IMR-90 (cell line): ENCODE measurements at regions not wholly inside any gene's neighbourhood (a gene's known extent, or its start where the extent isn't known, plus 50 kb on each side); places are given as distances from the start of the nearest gene placed in this dataset.

ENCODE experiments used
- ATAC-seq: fragments of 200-7000 bp; cut with Tn5 transposase; 2 replicates; pipeline ENCODE4 v1.9.1; 2020; ENCODE audit warnings: low read depth, mild to moderate bottlenecking, moderate library complexity
- BruUV-seq: library from RNA; stranded (reverse); fragments of 400-500 nt; replicated peaks from 2 replicates; lab custom pipeline; 2021; lab: Mats Ljungman, UMichigan
- CTCF ChIA-PET: fragments of 300-600 bp; formaldehyde crosslinking; extraction: SDS; loops from one replicate; lab custom pipeline; 2021; ENCODE audit warnings: antibody characterized with exemption; lab: Yijun Ruan, JAX
- POLR2A ChIA-PET: fragments of 300-600 bp; sonication (Branson Sonifier 250); formaldehyde crosslinking; loops from one replicate; lab custom pipeline; 2022; ENCODE audit warnings: antibody characterized with exemption; ENCODE audit not compliant: unreplicated experiment; lab: Charles Lee
- DNase-seq: peaks from one replicate; pipeline ENCODE4 v3.0.0; 2013
- H2AFZ ChIP-seq: replicated peaks from 2 replicates; pipeline ENCODE3; 2013; ENCODE audit warnings: low read length, mild to moderate bottlenecking; ENCODE audit not compliant: poor library complexity
- H2AK5ac ChIP-seq: 2 replicates; pipeline ENCODE4 v1.6.1; 2013; ENCODE audit warnings: low read depth, low read length, inconsistent platforms
- H2AK9ac ChIP-seq: replicated peaks from 2 replicates; pipeline ENCODE3; 2013; ENCODE audit warnings: mild to moderate bottlenecking, low read depth, low read length, moderate library complexity; ENCODE audit not compliant: poor library complexity
- H2BK120ac ChIP-seq: 2 replicates; pipeline ENCODE4 v1.6.1; 2013; ENCODE audit warnings: low read depth, low read length, inconsistent platforms
- H2BK15ac ChIP-seq: 3 replicates; pipeline ENCODE4 v1.6.1; 2013; ENCODE audit warnings: low read depth, low read length, inconsistent platforms
- H2BK20ac ChIP-seq: 2 replicates; pipeline ENCODE4 v1.6.1; 2013; ENCODE audit warnings: low read depth, mild to moderate bottlenecking, inconsistent platforms, low read length, moderate library complexity
- H2BK5ac ChIP-seq: 2 replicates; pipeline ENCODE4 v1.6.1; 2013; ENCODE audit warnings: mild to moderate bottlenecking, low read depth, low read length, inconsistent platforms; ENCODE audit not compliant: poor library complexity, severe bottlenecking
- H3K14ac ChIP-seq: replicated peaks from 2 replicates; pipeline ENCODE4 v1.6.1; 2013; ENCODE audit warnings: low read depth, low read length, inconsistent platforms
- H3K18ac ChIP-seq: 2 replicates; pipeline ENCODE4 v1.6.1; 2013; ENCODE audit warnings: low read depth, low read length, control low read depth
- H3K23ac ChIP-seq: 2 replicates; pipeline ENCODE4 v1.6.1; 2013; ENCODE audit warnings: low read depth, low read length, inconsistent platforms
- H3K27ac ChIP-seq: 2 replicates; pipeline ENCODE4 v1.5.1; 2013; ENCODE audit warnings: mild to moderate bottlenecking, control low read depth, low read length; ENCODE audit not compliant: insufficient read depth
- H3K27me3 ChIP-seq: 2 replicates; pipeline ENCODE4 v1.6.1; 2013; ENCODE audit warnings: low read length; ENCODE audit not compliant: control insufficient read depth, insufficient read depth
- H3K36me3 ChIP-seq: 2 replicates; pipeline ENCODE4 v1.6.1; 2013; ENCODE audit warnings: low read length, mixed read lengths; ENCODE audit not compliant: control insufficient read depth, insufficient read depth
- H3K4ac ChIP-seq: 2 replicates; pipeline ENCODE4 v1.6.1; 2013; ENCODE audit warnings: low read depth, low read length, inconsistent platforms
- H3K4me1 ChIP-seq: 2 replicates; pipeline ENCODE4 v1.6.1; 2013; ENCODE audit warnings: low read length, mixed read lengths; ENCODE audit not compliant: control insufficient read depth, insufficient read depth
- H3K4me2 ChIP-seq: 2 replicates; pipeline ENCODE4 v1.6.1; 2013; ENCODE audit warnings: low read depth, mild to moderate bottlenecking, control low read depth, low read length, moderate library complexity
- H3K4me3 ChIP-seq: 2 replicates; pipeline ENCODE4 v1.5.1; 2013; ENCODE audit warnings: low read depth, mild to moderate bottlenecking, control low read depth, low read length, moderate library complexity; ENCODE audit not compliant: insufficient read depth
- H3K56ac ChIP-seq: 2 replicates; pipeline ENCODE4 v1.6.1; 2013; ENCODE audit warnings: low read length, inconsistent platforms; ENCODE audit not compliant: insufficient read depth; ENCODE audit errors: extremely low read depth
- H3K79me1 ChIP-seq, 2 experiments: 2 replicates each; pipeline ENCODE4 v1.6.1; 2013; ENCODE audit warnings: low read length in 2 of 2, inconsistent platforms in 1 of 2, low read depth in 1 of 2
- H3K9ac ChIP-seq: 2 replicates; pipeline ENCODE4 v1.6.1; 2013; ENCODE audit warnings: low read depth, low read length, control low read depth
- H3K9me1 ChIP-seq: 2 replicates; pipeline ENCODE4 v1.6.1; 2013; ENCODE audit warnings: low read length, inconsistent platforms; ENCODE audit not compliant: insufficient read depth
- H3K9me3 ChIP-seq: 2 replicates; pipeline ENCODE4 v1.6.1; 2013; ENCODE audit warnings: low read length; ENCODE audit not compliant: control insufficient read depth, insufficient read depth
- H4K20me1 ChIP-seq: 2 replicates; pipeline ENCODE4 v1.6.1; 2013; ENCODE audit warnings: low read length, inconsistent platforms; ENCODE audit not compliant: insufficient read depth
- H4K5ac ChIP-seq: 2 replicates; pipeline ENCODE4 v1.6.1; 2013; ENCODE audit warnings: mild to moderate bottlenecking, low read depth, low read length, control low read depth
- H4K8ac ChIP-seq, 2 experiments: 2 replicates each; pipeline ENCODE4 v1.6.1; 2013; ENCODE audit warnings: low read depth in 2 of 2, low read length in 2 of 2, control low read depth in 1 of 2, inconsistent platforms in 1 of 2
- H4K91ac ChIP-seq: 2 replicates; pipeline ENCODE4 v1.6.1; 2013; ENCODE audit warnings: low read depth, low read length, inconsistent platforms; ENCODE audit not compliant: insufficient read depth
- CTCF ChIP-seq: conservative IDR thresholded peaks from 2 replicates; pipeline ENCODE4 v1.5.1; 2012; ENCODE audit warnings: mild to moderate bottlenecking, low read depth, low read length, improper control_type of control experiment
- MAZ ChIP-seq: IDR thresholded peaks from 2 replicates; pipeline ENCODE4 v1.6.1; 2012; ENCODE audit warnings: low read depth, mild to moderate bottlenecking, low read length, improper control_type of control experiment, moderate library complexity, borderline replicate concordance
- USF2 ChIP-seq: fragments of 150-350 bp; IDR thresholded peaks from 2 replicates; pipeline ENCODE4 v1.6.1; 2017; ENCODE audit warnings: mild to moderate bottlenecking, antibody characterized with exemption, low read length, low read depth
- WGBS, 2 experiments: methylation state at CpG; one replicate each; pipeline versions ENCODE4 v1.1.5 to v1.1.7; 2013; ENCODE audit warnings: missing lambda C conversion rate in 2 of 2; ENCODE audit not compliant: insufficient read length in 1 of 2; ENCODE audit errors: extremely low coverage in 2 of 2; 5-methylcytosine and 5-hydroxymethylcytosine counted together
- dilution Hi-C: fragments of 300-500 bp; cut with HindIII; formaldehyde crosslinking; loops from one replicate; pipeline ENCODE4 v1.14.3; 2018; ENCODE audit warnings: low sequenced_read_pairs; ENCODE audit not compliant: unreplicated experiment
- in situ Hi-C: fragments of 300-500 bp; cut with MboI; formaldehyde crosslinking; loops from 3 replicates; pipeline ENCODE4 v1.14.3; 2019; ENCODE audit warnings: low sequenced_read_pairs, inconsistent platforms, mixed read lengths
- intact Hi-C: fragments of 100-400 bp; cut with micrococcal nuclease; formaldehyde crosslinking; loops from 2 replicates; pipeline ENCODE4 v1.10.0; 2022

GRCh38 chr3:178083906-178084866, 452.1 kb upstream of the KCNMB2 start:
- Histone ChIP-seq H3K14ac (0 out of 2 replicates have a peak overlapping the region, but pooled peaks have one; percentile 19), H3K56ac (no peak overlapping the region), H2AK9ac (no peak overlapping the region), H3K18ac (peak overlapping the region; percentile 56), H4K91ac (0 out of 2 replicates have a peak overlapping the region, but pooled peaks have one; percentile 24), H3K4me1 (peaks cover 9% of the 10 kb centered on the region), H2BK5ac (no peak overlapping the region), H3K4ac (0 out of 2 replicates have a peak overlapping the region, but pooled peaks have one; percentile 43), H2BK20ac (peak overlapping the region; percentile 75), H3K36me3 (no peaks in the 10 kb centered on the region), H3K4me3 (no peak overlapping the region), H3K27ac (no peak overlapping the region), H3K79me1 (no peaks in the 10 kb centered on the region), H3K9ac (no peak overlapping the region), H4K20me1 (no peaks in the 10 kb centered on the region), H3K27me3 (no peaks in the 10 kb centered on the region), H3K9me1 (peaks cover 2% of the 10 kb centered on the region; the same call in 1 of the 2 replicates), H2BK15ac (peak overlapping the region; percentile 71; the same call in 1 of the 3 replicates), H3K4me2 (no peak overlapping the region; the same call in 1 of the 2 replicates), H3K9me3 (no peaks in the 10 kb centered on the region), H3K23ac (no peak overlapping the region), H2BK120ac (0 out of 2 replicates have a peak overlapping the region, but pooled peaks have one; percentile 26), H4K5ac (peak overlapping the region; percentile 52; the same call in 1 of the 2 replicates), H2AK5ac (peak overlapping the region; percentile 35; the same call in 1 of the 2 replicates), H2AFZ (peak overlapping the region; percentile 48), H4K8ac (peak overlapping the region in 1 of 2 experiments; percentile 17; a peak in 1 of 4 replicates)
- no peak for TF ChIP-seq USF2
- TF ChIP-seq CTCF, result peak; percentile 24; the same call in 1 of the 2 replicates
- no peak for TF ChIP-seq MAZ
- peak; percentile 27; the same call in 1 of the 2 replicates for ATAC-seq
- no TSS peak for BruUV-seq
- intact Hi-C loops (loop anchor here (10.0 kb wide), 1 partner anchor 241 kb away; no protein-coding TSS in a partner anchor), in situ Hi-C loops (no loop called here), dilution Hi-C loops (no loop called here)
- no CpG with 5 or more reads among the region's 6 CpGs for WGBS, 2 experiments
- no peak for DNase-seq
- ChIA-PET CTCF (interaction anchor here (0.6 to 1.5 kb wide), 3 partner anchors 35 to 261 kb away, joined by 3 to 6 read pairs (median 5); no protein-coding TSS in a partner anchor), POLR2A (interaction anchor here (0.6 kb wide), 1 partner anchor 13 kb away, joined by 17 read pairs; no protein-coding TSS in a partner anchor)
